Neural cell (in vitro differentiated cells): ENCODE measurements at regions not wholly inside any gene's neighbourhood (a gene's known extent, or its start where the extent isn't known, plus 50 kb on each side); places are given as distances from the start of the nearest gene placed in this dataset.

Experiments
- H2AFZ ChIP-seq: fragments of 200-600, 300-800 bp; sonication (generic), shearing (Covaris generic); 2 replicates; pipeline ENCODE4 v1.6.0; 2014; ENCODE audit warnings: low read depth, mild to moderate bottlenecking, antibody characterized with exemption, low read length, moderate library complexity
- H3F3A ChIP-seq: fragments of 200-600 bp; shearing (Covaris generic); 2 replicates; pipeline ENCODE4 v1.6.1; 2016; ENCODE audit warnings: mild to moderate bottlenecking, moderate library complexity, mixed read lengths, antibody characterized with exemption, low read length; ENCODE audit not compliant: insufficient read depth, poor library complexity, severe bottlenecking
- H3K27ac ChIP-seq: fragments of 200-600, 300-800 bp; sonication (generic), shearing (Covaris generic); 2 replicates; pipeline ENCODE4 v1.5.1; 2014; ENCODE audit warnings: mild to moderate bottlenecking, low read length, moderate library complexity
- H3K27me3 ChIP-seq: fragments of 300-800, 200-600 bp; sonication (generic), shearing (Covaris generic); 2 replicates; pipeline ENCODE4 v1.6.0; 2014; ENCODE audit warnings: mild to moderate bottlenecking, low read depth, low read length, moderate library complexity; ENCODE audit not compliant: insufficient read depth
- H3K36me3 ChIP-seq: fragments of 300-800, 200-600 bp; sonication (generic), shearing (Covaris generic); 2 replicates; pipeline ENCODE4 v1.5.1; 2014; ENCODE audit warnings: mild to moderate bottlenecking, antibody characterized with exemption, low read length, moderate library complexity; ENCODE audit not compliant: insufficient read depth
- H3K4me2 ChIP-seq: fragments of 300-800, 200-600 bp; sonication (generic), shearing (Covaris generic); 2 replicates; pipeline ENCODE4 v1.6.0; 2014; ENCODE audit warnings: mild to moderate bottlenecking, low read length
- H3K4me3 ChIP-seq: fragments of 300-800, 200-600 bp; sonication (generic), shearing (Covaris generic); 2 replicates; pipeline ENCODE4 v1.5.1; 2014; ENCODE audit warnings: mild to moderate bottlenecking, low read length, moderate library complexity
- H3K79me2 ChIP-seq: fragments of 200-600 bp; shearing (Covaris generic); replicated peaks from 2 replicates; pipeline ENCODE4 v1.6.0; 2014; ENCODE audit warnings: mild to moderate bottlenecking, low read length, moderate library complexity; ENCODE audit not compliant: insufficient read depth
- H3K9ac ChIP-seq: fragments of 300-800, 200-600 bp; sonication (generic), shearing (Covaris generic); 2 replicates; pipeline ENCODE4 v1.6.1; 2016; ENCODE audit warnings: mild to moderate bottlenecking, low read length, mixed read lengths
- H3K9me2 ChIP-seq: fragments of 200-600 bp; shearing (Covaris generic); 2 replicates; pipeline ENCODE4 v1.6.1; 2016; ENCODE audit warnings: mild to moderate bottlenecking, low read length, mixed read lengths; ENCODE audit not compliant: insufficient read depth
- H3K9me3 ChIP-seq: fragments of 200-600, 300-800 bp; sonication (generic), shearing (Covaris generic); 2 replicates; pipeline ENCODE4 v1.6.1; 2016; ENCODE audit warnings: mild to moderate bottlenecking, mixed run types, low read length, moderate library complexity, mixed read lengths
- H4K20me1 ChIP-seq: fragments of 200-600 bp; shearing (Covaris generic); 2 replicates; pipeline ENCODE4 v1.6.1; 2016; ENCODE audit warnings: mild to moderate bottlenecking, mixed run types; ENCODE audit not compliant: insufficient read depth
- CTCF ChIP-seq: fragments of 450-650 bp; IDR thresholded peaks from 2 replicates; pipeline ENCODE4 v1.5.1; 2014; ENCODE audit warnings: antibody characterized with exemption, mild to moderate bottlenecking, moderate library complexity; ENCODE audit not compliant: poor library complexity, severe bottlenecking
- EP300 ChIP-seq: fragments of 450-650 bp; conservative IDR thresholded peaks from 2 replicates; pipeline ENCODE4 v1.6.1; 2014; ENCODE audit warnings: antibody characterized with exemption, mild to moderate bottlenecking, moderate library complexity; ENCODE audit not compliant: poor library complexity, severe bottlenecking
- EZH2 ChIP-seq: fragments of 200-600, 300-800 bp; shearing (Covaris generic), sonication (generic); IDR thresholded peaks from 2 replicates; pipeline ENCODE4 v1.6.1; 2014; ENCODE audit warnings: antibody characterized with exemption, low read length, borderline replicate concordance, mild to moderate bottlenecking; ENCODE audit not compliant: insufficient read depth, poor library complexity, severe bottlenecking
- MXI1 ChIP-seq: fragments of 450-650 bp; conservative IDR thresholded peaks from 2 replicates; pipeline ENCODE4 v1.6.1; 2014; ENCODE audit warnings: antibody characterized with exemption, mild to moderate bottlenecking; ENCODE audit not compliant: poor library complexity, severe bottlenecking
- POLR2AphosphoS5 ChIP-seq: IDR thresholded peaks from 2 replicates; pipeline ENCODE4 v1.6.1; 2012
- RAD21 ChIP-seq: fragments of 450-650 bp; conservative IDR thresholded peaks from 2 replicates; pipeline ENCODE4 v1.6.1; 2014; ENCODE audit warnings: antibody characterized with exemption, mild to moderate bottlenecking, moderate library complexity
- REST ChIP-seq: IDR thresholded peaks from 2 replicates; pipeline ENCODE4 v1.6.1; 2012; ENCODE audit warnings: borderline replicate concordance
- SMC3 ChIP-seq: fragments of 450-650 bp; conservative IDR thresholded peaks from 2 replicates; pipeline ENCODE4 v1.6.1; 2014; ENCODE audit warnings: antibody characterized with exemption, mild to moderate bottlenecking, moderate library complexity; ENCODE audit not compliant: poor library complexity
- TAF1 ChIP-seq: IDR thresholded peaks from 2 replicates; pipeline ENCODE4 v1.6.1; 2012; ENCODE audit warnings: low read depth

- H3F3A ChIP-seq: no peaks in the 10 kb centered on the region
- H3K4me2 ChIP-seq: no peak overlapping the region
- H3K27ac ChIP-seq: no peak overlapping the region
- TF ChIP-seq EZH2: no peak
- TF ChIP-seq EP300: no peak
- TF ChIP-seq RAD21: no peak
- TF ChIP-seq REST: no peak
- no peak for TF ChIP-seq SMC3
- TF ChIP-seq TAF1: no peak
- TF ChIP-seq POLR2AphosphoS5: no peak
- TF ChIP-seq CTCF: no peak
- TF ChIP-seq MXI1: no peak
- H3K9me3 ChIP-seq: no peaks in the 10 kb centered on the region
- peaks cover 28% of the 10 kb centered on the region for H3K27me3 ChIP-seq
- no peak overlapping the region for H2AFZ ChIP-seq
- no peaks in the 10 kb centered on the region for H3K9me2 ChIP-seq
- no peaks in the 10 kb centered on the region for H4K20me1 ChIP-seq
- H3K4me3 ChIP-seq: no peak overlapping the region
- no peak overlapping the region for H3K9ac ChIP-seq
- H3K36me3 ChIP-seq: no peaks in the 10 kb centered on the region
- no peaks in the 10 kb centered on the region for H3K79me2 ChIP-seq
Measured at GRCh38 chr10:130481936-130482335, 345.7 kb downstream of the GLRX3 start.

- Histone ChIP-seq H3K4me2 (no peak overlapping the region), H3K79me2 (no peaks in the 10 kb centered on the region), H3K4me3 (no peak overlapping the region), H3F3A (no peaks in the 10 kb centered on the region), H2AFZ (no peak overlapping the region), H4K20me1 (no peaks in the 10 kb centered on the region), H3K9ac (no peak overlapping the region), H3K36me3 (no peaks in the 10 kb centered on the region), H3K27ac (no peak overlapping the region), H3K9me2 (no peaks in the 10 kb centered on the region), H3K27me3 (peaks cover 32% of the 10 kb centered on the region), H3K9me3 (no peaks in the 10 kb centered on the region)
- TF ChIP-seq RAD21 (no peak), POLR2AphosphoS5 (no peak), CTCF (no peak), MXI1 (no peak), EZH2 (no peak), TAF1 (no peak), SMC3 (no peak), EP300 (no peak), REST (no peak)
Measured at GRCh38 chr10:130483691-130484467, 347.7 kb downstream of the GLRX3 start.
